ENCODE measurements at regions not wholly inside any gene's neighbourhood (a gene's known extent, or its start where the extent isn't known, plus 50 kb on each side); places are given as distances from the start of the nearest gene placed in this dataset.

- TF ChIP-seq POLR2A (IDR thresholded peaks at IDR 0.05; ENCODE audit: low read depth, low read length) (no peak), POLR2AphosphoS5 (IDR thresholded peaks at IDR 0.05; ENCODE audit: low read depth, low read length) (no peak), SPI1 (IDR thresholded peaks at IDR 0.05; ENCODE audit: low read depth, low read length) (no peak), TAF1 (IDR thresholded peaks at IDR 0.05; ENCODE audit: low read depth, low read length) (no peak), POU2F2 (IDR thresholded peaks at IDR 0.05; ENCODE audit: low read depth, low read length) (no peak)
These were observed 508.8 kb upstream of the CAMK1G start for GRCh38 chr1:209074575-209075250.

All from GM12891 (cell line).